ENCODE measurements at regions not wholly inside any gene's neighbourhood (a gene's known extent, or its start where the extent isn't known, plus 50 kb on each side); places are given as distances from the start of the nearest gene placed in this dataset.

- DNase-seq (ENCODE audit: low read depth in 2 of 2): no peak
These were observed 209.4 kb upstream of the LRFN2 start for GRCh38 chr6:40796260-40797221.

GRCh38 chr6:40794586-40794985 lies 207.4 kb upstream of the LRFN2 start:
- DNase-seq (ENCODE audit: low read depth in 2 of 2): no peak

GRCh38 chr6:40792183-40792582 lies 205.0 kb upstream of the LRFN2 start:
- DNase-seq (ENCODE audit: low read depth in 2 of 2): no peak

GRCh38 chr6:40791004-40791403 lies 203.8 kb upstream of the LRFN2 start:
- no peak for DNase-seq (ENCODE audit: low read depth in 2 of 2)

DNA sequence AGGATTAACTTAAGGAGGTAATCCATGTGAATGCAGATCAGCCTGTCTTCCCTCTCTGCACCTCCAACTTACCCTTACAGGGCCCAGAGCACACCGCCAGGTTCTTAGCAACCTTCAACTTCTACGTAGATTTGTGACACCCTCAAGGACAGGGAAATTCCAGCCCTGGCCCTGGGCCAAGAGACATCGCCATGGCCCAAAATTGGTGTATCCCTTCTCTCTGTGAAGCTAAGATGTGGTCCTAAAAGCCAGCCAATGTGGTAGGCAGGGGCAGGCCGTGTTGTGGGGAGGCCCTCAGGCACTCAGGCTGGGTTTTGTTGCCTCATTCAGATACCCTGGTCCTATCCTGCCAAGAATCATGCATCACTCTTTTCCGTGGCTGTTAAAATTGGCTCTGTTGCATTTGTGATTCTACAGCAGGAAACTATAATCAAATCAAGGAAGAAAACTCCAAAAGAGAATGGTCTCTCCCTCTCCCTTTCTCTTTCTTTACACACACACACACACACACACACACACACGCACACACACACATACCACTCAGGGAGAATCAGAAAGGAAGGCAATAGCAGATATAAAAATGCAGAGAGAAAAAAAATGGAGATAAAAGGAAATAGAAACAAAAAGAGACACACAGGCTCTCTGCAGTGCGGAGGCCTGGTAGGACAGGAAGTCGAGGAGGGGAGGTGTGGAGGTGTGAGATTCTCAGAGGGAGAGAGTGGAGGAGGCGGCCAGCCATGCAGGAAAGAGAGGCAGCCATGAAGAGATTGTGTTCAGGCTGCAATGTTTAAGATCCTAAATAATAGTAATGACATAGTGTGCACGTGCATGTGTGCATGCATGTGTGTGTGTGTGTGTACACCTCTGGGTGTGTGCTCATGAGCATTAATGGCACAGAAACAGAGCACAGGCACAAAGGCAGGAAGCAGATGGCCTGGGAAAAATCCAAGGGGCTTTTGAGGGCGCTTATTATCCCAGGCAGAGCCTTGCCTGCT lies 201.8 kb upstream of the LRFN2 start:
- DNase-seq (ENCODE audit: low read depth in 2 of 2): peak; percentile 5 to 11

- DNase-seq (ENCODE audit: low read depth in 2 of 2): no peak
These were observed 195.2 kb upstream of the LRFN2 start for GRCh38 chr6:40782355-40782754.

DNA sequence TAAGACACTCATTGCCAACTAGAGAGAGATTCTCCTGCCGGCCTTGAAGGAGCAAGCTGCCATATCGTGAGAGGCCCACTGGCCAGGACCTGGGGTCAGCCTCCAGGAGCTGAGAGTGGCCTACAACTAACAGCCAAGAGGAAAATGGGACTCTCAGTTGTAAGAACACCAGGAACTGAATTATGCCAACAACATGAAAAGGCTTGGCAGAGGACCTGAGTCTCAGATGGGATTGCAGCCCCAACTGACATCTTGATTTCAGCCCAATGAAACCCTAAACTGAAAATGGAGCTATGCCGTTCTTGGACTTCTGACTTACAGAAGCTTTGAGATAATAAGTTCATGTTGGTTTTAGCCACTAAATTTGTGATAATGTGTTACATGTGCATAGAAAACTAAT lies 193.5 kb upstream of the LRFN2 start:
- no peak for DNase-seq (ENCODE audit: low read depth in 2 of 2)

DNA sequence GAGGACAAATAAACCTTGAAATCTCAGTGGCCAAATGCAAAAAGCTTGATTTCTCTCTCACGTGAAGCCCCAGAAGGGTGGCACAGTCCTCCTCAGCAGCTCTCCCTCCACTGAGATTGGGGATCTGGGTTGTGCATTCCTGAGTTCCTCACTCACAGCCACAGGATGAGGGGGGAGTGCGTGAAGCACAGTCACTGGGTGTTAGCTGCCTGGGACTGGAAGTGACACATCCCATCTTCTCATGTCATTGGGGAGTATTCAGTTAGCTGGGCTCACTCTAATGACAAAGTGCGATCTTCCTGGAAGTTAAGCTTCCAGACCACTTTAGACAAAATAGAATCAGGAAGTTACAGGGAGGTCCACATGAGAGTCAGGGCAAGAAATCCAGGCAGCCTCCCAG lies 192.2 kb upstream of the LRFN2 start:
- no peak for DNase-seq (ENCODE audit: low read depth in 2 of 2)

- no peak for DNase-seq (ENCODE audit: low read depth in 2 of 2)
These were observed 191.8 kb upstream of the LRFN2 start for GRCh38 chr6:40778918-40779317.

DNA sequence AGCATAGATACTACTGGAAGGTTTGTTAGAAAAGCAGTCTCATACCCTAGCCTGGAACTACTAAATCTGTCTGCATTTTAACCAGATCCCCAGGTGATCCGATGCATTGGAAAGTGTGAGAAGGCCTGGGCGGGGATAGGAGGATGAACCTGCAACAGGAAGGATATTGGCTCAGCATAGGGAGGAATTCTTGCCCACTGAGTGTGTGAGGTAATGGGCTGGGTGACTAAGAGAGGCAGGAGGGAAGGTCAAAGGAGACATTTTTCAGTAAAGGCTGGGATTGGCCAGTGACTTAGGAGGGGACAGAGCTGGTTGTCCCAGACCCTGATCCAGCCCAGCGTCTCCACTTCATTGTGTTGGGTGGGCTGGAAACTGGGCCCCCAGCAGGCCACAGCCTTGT lies 191.0 kb upstream of the LRFN2 start:
- no peak for DNase-seq (ENCODE audit: low read depth in 2 of 2)

DNA sequence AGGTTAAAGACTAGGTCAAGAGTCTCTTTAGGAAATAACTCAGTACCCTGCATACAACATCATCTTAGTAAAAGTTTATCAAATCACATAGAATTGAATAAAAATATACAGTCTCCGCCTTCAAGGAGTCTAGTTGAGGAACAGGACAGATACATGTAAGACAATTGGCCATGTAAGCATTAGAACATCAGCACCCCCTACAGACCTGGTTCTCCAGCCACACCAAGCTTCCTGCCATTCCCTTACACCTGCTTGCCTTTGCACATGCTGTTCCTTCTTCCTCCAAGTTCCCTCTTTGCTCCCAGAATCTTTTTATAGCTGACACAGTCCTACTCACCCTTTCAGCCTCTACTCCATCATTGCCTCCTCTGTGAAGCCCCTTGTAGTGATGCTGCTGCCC lies 187.8 kb upstream of the LRFN2 start:
- DNase-seq (ENCODE audit: low read depth in 2 of 2): no peak

- no peak for DNase-seq (ENCODE audit: low read depth in 2 of 2)
These were observed 183.6 kb upstream of the LRFN2 start for GRCh38 chr6:40770794-40771193.

GRCh38 chr6:40764726-40765125 lies 177.6 kb upstream of the LRFN2 start:
- no peak for DNase-seq (ENCODE audit: low read depth in 2 of 2)

GRCh38 chr6:40762981-40763380 lies 175.8 kb upstream of the LRFN2 start:
- DNase-seq (ENCODE audit: low read depth in 2 of 2): no peak

- no peak for DNase-seq (ENCODE audit: low read depth in 2 of 2)
These were observed 173.7 kb upstream of the LRFN2 start for GRCh38 chr6:40760887-40761286.

GRCh38 chr6:40759838-40760237 lies 172.7 kb upstream of the LRFN2 start:
- no peak for DNase-seq (ENCODE audit: low read depth in 2 of 2)

DNA sequence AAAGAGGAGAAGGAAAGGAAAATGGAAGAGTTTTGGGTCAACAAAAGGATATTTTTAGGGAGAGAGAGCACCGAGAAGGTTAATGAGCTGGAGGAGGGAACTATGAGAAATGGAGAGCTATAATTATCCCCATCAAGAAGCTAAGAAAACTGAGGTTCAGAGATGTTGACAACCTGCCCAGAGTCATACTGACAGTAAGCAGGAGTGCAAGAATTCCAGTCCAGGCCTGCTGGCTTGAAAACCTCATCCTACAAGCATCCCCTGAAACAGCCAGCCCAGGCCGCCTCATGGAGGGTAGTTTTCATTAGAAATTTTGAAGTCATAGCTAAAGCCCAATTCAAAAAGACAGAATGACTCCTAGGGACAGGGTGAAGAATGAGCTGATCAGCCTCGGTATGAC lies 172.1 kb upstream of the LRFN2 start:
- no peak for DNase-seq (ENCODE audit: low read depth in 2 of 2)

- peak in 1 of 2 donors; percentile 0 for DNase-seq (ENCODE audit: low read depth in 2 of 2)
These were observed 168.7 kb upstream of the LRFN2 start for GRCh38 chr6:40755749-40756452.

- no peak for DNase-seq (ENCODE audit: low read depth in 2 of 2)
These were observed 168.0 kb upstream of the LRFN2 start for GRCh38 chr6:40755046-40755681.

- no peak for DNase-seq (ENCODE audit: low read depth in 2 of 2)
These were observed 167.4 kb upstream of the LRFN2 start for GRCh38 chr6:40754461-40755045.
